RWPE2 (cell line): ENCODE measurements at regions not wholly inside any gene's neighbourhood (a gene's known extent, or its start where the extent isn't known, plus 50 kb on each side); places are given as distances from the start of the nearest gene placed in this dataset.

Experiments
- ATAC-seq: fragments of 200-7000 bp; cut with Tn5 transposase; 3 replicates; pipeline ENCODE4 v1.9.1; 2021; ENCODE audit warnings: low read depth
- DNase-seq: peaks from one replicate; pipeline ENCODE4 v3.0.0-alpha.2; 2020; ENCODE audit warnings: low spot score
- H3K27ac ChIP-seq: fragments of 450-650 bp; 2 replicates; pipeline ENCODE4 v1.5.1; 2017; ENCODE audit warnings: mild to moderate bottlenecking; ENCODE audit not compliant: poor library complexity, severe bottlenecking
- H3K27me3 ChIP-seq: fragments of 250-450 bp; sonication (Bioruptor Pico); 2 replicates; pipeline ENCODE4 v1.5.1; 2021; ENCODE audit warnings: mild to moderate bottlenecking, moderate library complexity; ENCODE audit not compliant: insufficient read depth, poor library complexity, severe bottlenecking
- H3K36me3 ChIP-seq: fragments of 250-450 bp; sonication (Bioruptor Pico); 2 replicates; pipeline ENCODE4 v1.5.1; 2020; ENCODE audit warnings: low read depth, mild to moderate bottlenecking, moderate library complexity
- H3K4me1 ChIP-seq: fragments of 250-450 bp; sonication (Bioruptor Pico); 2 replicates; pipeline ENCODE4 v1.5.1; 2021; ENCODE audit warnings: mild to moderate bottlenecking, moderate library complexity; ENCODE audit not compliant: insufficient read depth, poor library complexity, severe bottlenecking
- H3K4me3 ChIP-seq: fragments of 250-450 bp; sonication (Bioruptor Pico); 2 replicates; pipeline ENCODE4 v1.5.1; 2021; ENCODE audit warnings: mild to moderate bottlenecking, moderate library complexity; ENCODE audit not compliant: severe bottlenecking
- H3K9me3 ChIP-seq: fragments of 250-450 bp; sonication (Bioruptor Pico); 2 replicates; pipeline ENCODE4 v1.5.1; 2021; ENCODE audit warnings: mild to moderate bottlenecking, moderate library complexity; ENCODE audit not compliant: severe bottlenecking
- CTCF ChIP-seq: fragments of 450-650 bp; IDR thresholded peaks from one replicate; pipeline ENCODE4 v1.5.1; 2017; ENCODE audit warnings: mild to moderate bottlenecking, moderate library complexity; ENCODE audit not compliant: poor library complexity, severe bottlenecking

GRCh38 chr1:221840511-221841243 is 98.8 kb upstream of the DUSP10 start:
- ATAC-seq (no peak), DNase-seq (no peak)
- peaks cover 25% of the 10 kb centered on the region for H3K4me1 ChIP-seq
- no peaks in the 10 kb centered on the region for H3K27me3 ChIP-seq
- peak overlapping the region; percentile 77 for H3K27ac ChIP-seq
- H3K9me3 ChIP-seq: no peaks in the 10 kb centered on the region
- TF ChIP-seq CTCF: no peak
- no peak overlapping the region for H3K4me3 ChIP-seq
- no peaks in the 10 kb centered on the region for H3K36me3 ChIP-seq

GRCh38 chr1:221839782-221840395 is 98.0 kb upstream of the DUSP10 start:
- ATAC-seq (peak; percentile 95), DNase-seq (peak; percentile 93)
- no peak overlapping the region for H3K4me3 ChIP-seq
- no peak for TF ChIP-seq CTCF
- H3K36me3 ChIP-seq: no peaks in the 10 kb centered on the region
- no peaks in the 10 kb centered on the region for H3K9me3 ChIP-seq
- peak overlapping the region; percentile 77 for H3K27ac ChIP-seq
- H3K27me3 ChIP-seq: no peaks in the 10 kb centered on the region
- peaks cover 17% of the 10 kb centered on the region for H3K4me1 ChIP-seq

- no peaks in the 10 kb centered on the region for H3K36me3 ChIP-seq
- H3K9me3 ChIP-seq: no peaks in the 10 kb centered on the region
- no peak for ATAC-seq
- TF ChIP-seq CTCF: no peak
- no peak overlapping the region for H3K4me3 ChIP-seq
- peaks cover 14% of the 10 kb centered on the region for H3K4me1 ChIP-seq
- no peaks in the 10 kb centered on the region for H3K27me3 ChIP-seq
- no peak for DNase-seq
- peak overlapping the region; percentile 77 for H3K27ac ChIP-seq
These were observed 97.4 kb upstream of the DUSP10 start for GRCh38 chr1:221839321-221839720.

- H3K27me3 ChIP-seq: no peaks in the 10 kb centered on the region
- no peaks in the 10 kb centered on the region for H3K9me3 ChIP-seq
- ATAC-seq: no peak
- no peak overlapping the region for H3K4me3 ChIP-seq
- H3K27ac ChIP-seq: no peak overlapping the region
- no peak for TF ChIP-seq CTCF
- peaks cover 23% of the 10 kb centered on the region for H3K4me1 ChIP-seq
- H3K36me3 ChIP-seq: no peaks in the 10 kb centered on the region
- no peak for DNase-seq
These were observed 96.0 kb upstream of the DUSP10 start for GRCh38 chr1:221837896-221838295.
